ENCODE measurements at regions not wholly inside any gene's neighbourhood (a gene's known extent, or its start where the extent isn't known, plus 50 kb on each side); places are given as distances from the start of the nearest gene placed in this dataset.

DNA sequence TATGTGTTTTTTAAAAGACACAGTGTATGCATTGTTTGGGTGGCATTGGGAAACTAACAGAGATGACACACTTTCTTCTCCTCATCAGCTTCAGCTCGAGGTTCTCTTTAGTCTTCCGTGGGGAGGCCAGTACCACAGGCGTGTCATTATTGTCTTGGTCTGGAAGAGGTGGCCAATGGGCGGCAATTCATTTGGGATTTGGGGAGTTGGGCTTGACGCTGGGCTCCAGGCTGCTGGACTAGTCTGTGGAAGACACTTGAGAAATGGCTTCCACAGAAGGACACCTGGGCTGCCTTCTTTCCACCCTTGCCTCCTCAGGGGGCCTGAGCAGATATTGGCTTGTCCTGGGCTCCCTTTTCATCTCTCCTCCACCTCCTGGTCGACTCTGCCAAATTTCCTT lies 192.2 kb downstream of the SH2D4B start:
- H3K79me2 ChIP-seq (ENCODE audit: insufficient read depth, low read length): no peaks in the 10 kb centered on the region
- no peak overlapping the region for H3K4me2 ChIP-seq (ENCODE audit: low read length)
- H3K4me3 ChIP-seq (ENCODE audit: low read depth, low read length, poor library complexity, severe bottlenecking): no peak overlapping the region
- H3K27ac ChIP-seq (ENCODE audit: low read depth, low read length, poor library complexity, severe bottlenecking): no peak overlapping the region
- H3K9ac ChIP-seq (ENCODE audit: low read length): no peak overlapping the region
- H3K36me3 ChIP-seq (ENCODE audit: insufficient read depth, low read length): no peaks in the 10 kb centered on the region
- no peaks in the 10 kb centered on the region for H3K4me1 ChIP-seq (ENCODE audit: insufficient read depth, low read length, severe bottlenecking)
- no peaks in the 10 kb centered on the region for H4K20me1 ChIP-seq (ENCODE audit: insufficient read depth, low read length)
- no peaks in the 10 kb centered on the region for H3K27me3 ChIP-seq (ENCODE audit: insufficient read depth, low read length)
- TF ChIP-seq, protein P1, sequence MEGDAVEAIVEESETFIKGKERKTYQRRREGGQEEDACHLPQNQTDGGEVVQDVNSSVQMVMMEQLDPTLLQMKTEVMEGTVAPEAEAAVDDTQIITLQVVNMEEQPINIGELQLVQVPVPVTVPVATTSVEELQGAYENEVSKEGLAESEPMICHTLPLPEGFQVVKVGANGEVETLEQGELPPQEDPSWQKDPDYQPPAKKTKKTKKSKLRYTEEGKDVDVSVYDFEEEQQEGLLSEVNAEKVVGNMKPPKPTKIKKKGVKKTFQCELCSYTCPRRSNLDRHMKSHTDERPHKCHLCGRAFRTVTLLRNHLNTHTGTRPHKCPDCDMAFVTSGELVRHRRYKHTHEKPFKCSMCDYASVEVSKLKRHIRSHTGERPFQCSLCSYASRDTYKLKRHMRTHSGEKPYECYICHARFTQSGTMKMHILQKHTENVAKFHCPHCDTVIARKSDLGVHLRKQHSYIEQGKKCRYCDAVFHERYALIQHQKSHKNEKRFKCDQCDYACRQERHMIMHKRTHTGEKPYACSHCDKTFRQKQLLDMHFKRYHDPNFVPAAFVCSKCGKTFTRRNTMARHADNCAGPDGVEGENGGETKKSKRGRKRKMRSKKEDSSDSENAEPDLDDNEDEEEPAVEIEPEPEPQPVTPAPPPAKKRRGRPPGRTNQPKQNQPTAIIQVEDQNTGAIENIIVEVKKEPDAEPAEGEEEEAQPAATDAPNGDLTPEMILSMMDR (IDR thresholded peaks at IDR 0.05; ENCODE audit: low read length): no peak
- no peak for TF ChIP-seq EZH2 (IDR thresholded peaks at IDR 0.05; ENCODE audit: borderline replicate concordance, low read length)
- H3K9me2 ChIP-seq (ENCODE audit: low read depth, low read length): no peaks in the 10 kb centered on the region
- no peaks in the 10 kb centered on the region for H3F3A ChIP-seq (ENCODE audit: insufficient read depth, low read length)
- H2AFZ ChIP-seq (ENCODE audit: low read length): no peak overlapping the region
- no peaks in the 10 kb centered on the region for H3K9me3 ChIP-seq (ENCODE audit: low read length)

DNA sequence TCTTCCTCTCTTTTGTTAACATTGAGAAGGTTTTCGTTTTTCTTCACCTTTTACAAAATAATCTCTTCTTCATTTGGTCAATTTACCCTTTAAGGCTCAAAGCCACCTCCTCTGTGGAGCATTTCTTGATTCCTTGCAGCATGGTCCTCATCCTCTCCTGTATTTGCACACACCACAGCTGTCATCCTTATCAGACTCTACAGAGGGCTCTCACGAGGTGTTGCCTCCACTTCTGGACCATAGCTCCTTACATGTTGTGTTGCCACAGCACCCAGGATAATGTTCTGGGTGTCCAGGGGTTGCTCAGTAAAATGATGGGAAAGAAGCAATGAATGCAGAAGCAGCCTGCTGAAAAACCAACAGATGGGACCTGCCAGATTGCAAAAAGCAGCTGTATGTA lies 192.8 kb downstream of the SH2D4B start:
- Histone ChIP-seq H4K20me1 (ENCODE audit: insufficient read depth, low read length) (no peaks in the 10 kb centered on the region), H3K9ac (ENCODE audit: low read length) (no peak overlapping the region), H3K9me2 (ENCODE audit: low read depth, low read length) (no peaks in the 10 kb centered on the region), H3K9me3 (ENCODE audit: low read length) (no peaks in the 10 kb centered on the region), H3K36me3 (ENCODE audit: insufficient read depth, low read length) (no peaks in the 10 kb centered on the region), H3K27ac (ENCODE audit: low read depth, low read length, poor library complexity, severe bottlenecking) (no peak overlapping the region), H3K4me1 (ENCODE audit: insufficient read depth, low read length, severe bottlenecking) (no peaks in the 10 kb centered on the region), H3K4me2 (ENCODE audit: low read length) (no peak overlapping the region), H2AFZ (ENCODE audit: low read length) (no peak overlapping the region), H3K79me2 (ENCODE audit: insufficient read depth, low read length) (no peaks in the 10 kb centered on the region), H3K4me3 (ENCODE audit: low read depth, low read length, poor library complexity, severe bottlenecking) (no peak overlapping the region), H3K27me3 (ENCODE audit: insufficient read depth, low read length) (no peaks in the 10 kb centered on the region), H3F3A (ENCODE audit: insufficient read depth, low read length) (no peaks in the 10 kb centered on the region)
- TF ChIP-seq, protein P1 (IDR thresholded peaks at IDR 0.05; ENCODE audit: low read length): no peak
- no peak for TF ChIP-seq EZH2 (IDR thresholded peaks at IDR 0.05; ENCODE audit: borderline replicate concordance, low read length)

DNA sequence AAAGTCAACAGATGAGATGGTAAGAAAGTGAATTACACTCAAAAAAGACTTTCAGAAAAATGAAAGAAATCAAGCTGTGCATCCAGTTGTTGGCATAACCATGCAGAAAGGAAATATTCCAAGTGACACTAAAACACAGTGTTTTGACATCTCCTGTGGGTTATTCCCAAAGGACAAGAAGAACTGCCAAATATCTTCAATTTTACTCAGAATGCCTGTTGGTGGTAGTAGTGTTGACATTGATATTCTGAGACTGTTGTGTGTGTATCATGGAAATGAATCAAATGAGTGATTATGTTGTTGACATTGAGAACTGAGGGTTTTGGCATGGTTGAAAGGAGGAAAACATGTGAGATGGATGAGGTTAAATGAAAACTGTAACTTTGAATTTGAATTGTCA lies 196.9 kb downstream of the SH2D4B start:
- Histone ChIP-seq H4K20me1 (ENCODE audit: insufficient read depth, low read length) (no peaks in the 10 kb centered on the region), H3K9me3 (ENCODE audit: low read length) (no peaks in the 10 kb centered on the region), H3K36me3 (ENCODE audit: insufficient read depth, low read length) (no peaks in the 10 kb centered on the region), H3K4me2 (ENCODE audit: low read length) (no peak overlapping the region), H3K79me2 (ENCODE audit: insufficient read depth, low read length) (no peaks in the 10 kb centered on the region), H3K9ac (ENCODE audit: low read length) (no peak overlapping the region), H3F3A (ENCODE audit: insufficient read depth, low read length) (no peaks in the 10 kb centered on the region), H3K4me1 (ENCODE audit: insufficient read depth, low read length, severe bottlenecking) (peaks cover 6% of the 10 kb centered on the region), H3K27me3 (ENCODE audit: insufficient read depth, low read length) (no peaks in the 10 kb centered on the region), H3K9me2 (ENCODE audit: low read depth, low read length) (no peaks in the 10 kb centered on the region), H2AFZ (ENCODE audit: low read length) (no peak overlapping the region), H3K27ac (ENCODE audit: low read depth, low read length, poor library complexity, severe bottlenecking) (no peak overlapping the region), H3K4me3 (ENCODE audit: low read depth, low read length, poor library complexity, severe bottlenecking) (no peak overlapping the region)
- TF ChIP-seq, protein P1 (IDR thresholded peaks at IDR 0.05; ENCODE audit: low read length): no peak
- no peak for TF ChIP-seq EZH2 (IDR thresholded peaks at IDR 0.05; ENCODE audit: borderline replicate concordance, low read length)
